ENCODE measurements at regions not wholly inside any gene's neighbourhood (a gene's known extent, or its start where the extent isn't known, plus 50 kb on each side); places are given as distances from the start of the nearest gene placed in this dataset.

GRCh38 chr4:3681191-3681590, 85.0 kb upstream of the ADRA2C start:
- TF ChIP-seq MAX (IDR thresholded peaks at IDR 0.05; ENCODE audit: low read depth) (no peak), RAD21 (IDR thresholded peaks at IDR 0.05; ENCODE audit: low read length) (no peak), FOSL2 (IDR thresholded peaks at IDR 0.05; ENCODE audit: borderline replicate concordance, low read depth) (no peak), POLR2AphosphoS5 (IDR thresholded peaks at IDR 0.05; ENCODE audit: low read depth, low read length) (no peak), FOXM1 (IDR thresholded peaks at IDR 0.05; ENCODE audit: low read depth) (no peak), TCF12 (IDR thresholded peaks at IDR 0.05) (no peak)

DNA sequence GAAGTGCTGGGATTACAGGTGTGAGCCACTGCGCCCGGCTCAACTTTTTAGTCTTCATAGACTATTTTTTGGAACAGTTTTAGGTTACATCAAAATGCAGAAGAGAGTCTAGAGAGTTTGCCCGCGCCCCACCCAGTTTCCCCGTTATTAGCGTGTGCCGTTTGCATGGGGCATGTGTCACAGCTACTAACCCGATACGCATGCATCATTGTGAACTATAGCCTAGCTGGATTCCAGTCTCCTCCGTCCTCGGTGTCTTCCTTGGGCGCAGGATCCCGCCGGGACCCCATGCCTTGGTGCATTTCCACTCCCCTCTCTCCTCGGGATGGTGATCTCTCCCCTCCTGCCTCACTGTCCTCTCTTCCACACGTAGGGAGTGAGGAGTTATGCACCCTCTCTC, 85.5 kb upstream of the ADRA2C start:
- 66% methylated on average over 14 of the region's 16 CpGs for WGBS (ENCODE audit: low lambda C conversion rate)
- DNase-seq: no peak

More at GRCh38 chr4:3681191-3681590, 85.0 kb upstream of the ADRA2C start:
- H3K36me3 ChIP-seq (replicated peaks in 1 of 2; ENCODE audit: control insufficient read depth in 1 of 2, insufficient read depth in 2 of 2, low read length in 1 of 2): no peaks in the 10 kb centered on the region
- no peaks in the 10 kb centered on the region; a peak in 1 of 4 replicates for H3K4me1 ChIP-seq (ENCODE audit: control insufficient read depth in 1 of 2, insufficient read depth in 2 of 2, low read depth in 1 of 2, low read length in 1 of 2)
- H3K4me2 ChIP-seq: no peak overlapping the region
- H3K79me2 ChIP-seq (ENCODE audit: insufficient read depth): no peaks in the 10 kb centered on the region
- H3F3A ChIP-seq (replicated peaks; ENCODE audit: insufficient read depth): no peaks in the 10 kb centered on the region
- WGBS (ENCODE audit: low lambda C conversion rate): 52% methylated on average over 14 of the region's 14 CpGs
- no peak overlapping the region for H2AFZ ChIP-seq (ENCODE audit: low read depth)
- H4K20me1 ChIP-seq (ENCODE audit: insufficient read depth): no peaks in the 10 kb centered on the region
- ChIA-PET POLR2A (no interaction called here), CTCF (no interaction called here)
- no peak overlapping the region for H3K27ac ChIP-seq (ENCODE audit: low read depth in 2 of 2, low read length in 1 of 2)
- no peaks in the 10 kb centered on the region for H3K9me2 ChIP-seq
- no peak for DNase-seq
- no peaks in the 10 kb centered on the region for H3K9me3 ChIP-seq
- no peaks in the 10 kb centered on the region for H3K27me3 ChIP-seq (ENCODE audit: insufficient read depth)
- no peak overlapping the region for H3K4me3 ChIP-seq (ENCODE audit: low read depth in 2 of 2, low read length in 1 of 2)
- no peak overlapping the region for H3K9ac ChIP-seq

More for the DNA sequence above, 85.5 kb upstream of the ADRA2C start:
- no peaks in the 10 kb centered on the region for H3F3A ChIP-seq (replicated peaks; ENCODE audit: insufficient read depth)
- no peaks in the 10 kb centered on the region for H4K20me1 ChIP-seq (ENCODE audit: insufficient read depth)
- no peaks in the 10 kb centered on the region; a peak in 1 of 4 replicates for H3K4me1 ChIP-seq (ENCODE audit: control insufficient read depth in 1 of 2, insufficient read depth in 2 of 2, low read depth in 1 of 2, low read length in 1 of 2)
- no peaks in the 10 kb centered on the region for H3K36me3 ChIP-seq (replicated peaks in 1 of 2; ENCODE audit: control insufficient read depth in 1 of 2, insufficient read depth in 2 of 2, low read length in 1 of 2)
- no peak overlapping the region for H2AFZ ChIP-seq (ENCODE audit: low read depth)
- CTCF ChIA-PET: no interaction called here
- no peak overlapping the region for H3K4me2 ChIP-seq
- no peak overlapping the region for H3K27ac ChIP-seq (ENCODE audit: low read depth in 2 of 2, low read length in 1 of 2)
- H3K79me2 ChIP-seq (ENCODE audit: insufficient read depth): no peaks in the 10 kb centered on the region
- H3K9me3 ChIP-seq: no peaks in the 10 kb centered on the region
- no peak for TF ChIP-seq TAF1 (IDR thresholded peaks at IDR 0.05; ENCODE audit: borderline replicate concordance, low read depth, low read length)
- TF ChIP-seq NRF1 (IDR thresholded peaks at IDR 0.05; ENCODE audit: low read depth, low read length): no peak
- TF ChIP-seq, protein P1, sequence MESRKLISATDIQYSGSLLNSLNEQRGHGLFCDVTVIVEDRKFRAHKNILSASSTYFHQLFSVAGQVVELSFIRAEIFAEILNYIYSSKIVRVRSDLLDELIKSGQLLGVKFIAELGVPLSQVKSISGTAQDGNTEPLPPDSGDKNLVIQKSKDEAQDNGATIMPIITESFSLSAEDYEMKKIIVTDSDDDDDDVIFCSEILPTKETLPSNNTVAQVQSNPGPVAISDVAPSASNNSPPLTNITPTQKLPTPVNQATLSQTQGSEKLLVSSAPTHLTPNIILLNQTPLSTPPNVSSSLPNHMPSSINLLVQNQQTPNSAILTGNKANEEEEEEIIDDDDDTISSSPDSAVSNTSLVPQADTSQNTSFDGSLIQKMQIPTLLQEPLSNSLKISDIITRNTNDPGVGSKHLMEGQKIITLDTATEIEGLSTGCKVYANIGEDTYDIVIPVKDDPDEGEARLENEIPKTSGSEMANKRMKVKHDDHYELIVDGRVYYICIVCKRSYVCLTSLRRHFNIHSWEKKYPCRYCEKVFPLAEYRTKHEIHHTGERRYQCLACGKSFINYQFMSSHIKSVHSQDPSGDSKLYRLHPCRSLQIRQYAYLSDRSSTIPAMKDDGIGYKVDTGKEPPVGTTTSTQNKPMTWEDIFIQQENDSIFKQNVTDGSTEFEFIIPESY (IDR thresholded peaks at IDR 0.05; ENCODE audit: borderline replicate concordance, low read depth): no peak
- no peak for TF ChIP-seq GABPA (IDR thresholded peaks at IDR 0.05; ENCODE audit: low read depth)
- TF ChIP-seq USF1 (IDR thresholded peaks at IDR 0.05; ENCODE audit: borderline replicate concordance, low read depth): no peak
- TF ChIP-seq RFX5 (IDR thresholded peaks at IDR 0.05; ENCODE audit: low read length): no peak
- no peak for TF ChIP-seq TCF12 (IDR thresholded peaks at IDR 0.05)
- no peak for TF ChIP-seq JUND (IDR thresholded peaks at IDR 0.05)
- no peak for TF ChIP-seq MEF2A (IDR thresholded peaks at IDR 0.05; ENCODE audit: borderline replicate concordance, low read depth)
- TF ChIP-seq FOSL2 (IDR thresholded peaks at IDR 0.05; ENCODE audit: borderline replicate concordance, low read depth): no peak
- no peak for TF ChIP-seq EP300 (IDR thresholded peaks at IDR 0.05; ENCODE audit: borderline replicate concordance in 1 of 2, low read depth in 1 of 2, low read length in 1 of 2)
- TF ChIP-seq ELF1 (IDR thresholded peaks at IDR 0.05): no peak
- TF ChIP-seq, protein P2, sequence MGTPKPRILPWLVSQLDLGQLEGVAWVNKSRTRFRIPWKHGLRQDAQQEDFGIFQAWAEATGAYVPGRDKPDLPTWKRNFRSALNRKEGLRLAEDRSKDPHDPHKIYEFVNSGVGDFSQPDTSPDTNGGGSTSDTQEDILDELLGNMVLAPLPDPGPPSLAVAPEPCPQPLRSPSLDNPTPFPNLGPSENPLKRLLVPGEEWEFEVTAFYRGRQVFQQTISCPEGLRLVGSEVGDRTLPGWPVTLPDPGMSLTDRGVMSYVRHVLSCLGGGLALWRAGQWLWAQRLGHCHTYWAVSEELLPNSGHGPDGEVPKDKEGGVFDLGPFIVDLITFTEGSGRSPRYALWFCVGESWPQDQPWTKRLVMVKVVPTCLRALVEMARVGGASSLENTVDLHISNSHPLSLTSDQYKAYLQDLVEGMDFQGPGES (IDR thresholded peaks at IDR 0.05; ENCODE audit: low read depth, low read length): no peak
- TF ChIP-seq RAD21 (IDR thresholded peaks at IDR 0.05; ENCODE audit: low read length): no peak
- TF ChIP-seq EZH2phosphoT487 (IDR thresholded peaks at IDR 0.05; ENCODE audit: borderline replicate concordance, low read depth): no peak
- H3K9me2 ChIP-seq: no peaks in the 10 kb centered on the region
- no peaks in the 10 kb centered on the region for H3K27me3 ChIP-seq (ENCODE audit: insufficient read depth)
- H3K9ac ChIP-seq: no peak overlapping the region
- POLR2A ChIA-PET: no interaction called here
- H3K4me3 ChIP-seq (ENCODE audit: low read depth in 2 of 2, low read length in 1 of 2): no peak overlapping the region
